ENCODE measurements at regions not wholly inside any gene's neighbourhood (a gene's known extent, or its start where the extent isn't known, plus 50 kb on each side); places are given as distances from the start of the nearest gene placed in this dataset.
"Not testable (repeated sequence)": the region's sequence is repeated elsewhere in the genome, so short reads cannot be mapped to it uniquely, and the experiment has no call there.

DNA sequence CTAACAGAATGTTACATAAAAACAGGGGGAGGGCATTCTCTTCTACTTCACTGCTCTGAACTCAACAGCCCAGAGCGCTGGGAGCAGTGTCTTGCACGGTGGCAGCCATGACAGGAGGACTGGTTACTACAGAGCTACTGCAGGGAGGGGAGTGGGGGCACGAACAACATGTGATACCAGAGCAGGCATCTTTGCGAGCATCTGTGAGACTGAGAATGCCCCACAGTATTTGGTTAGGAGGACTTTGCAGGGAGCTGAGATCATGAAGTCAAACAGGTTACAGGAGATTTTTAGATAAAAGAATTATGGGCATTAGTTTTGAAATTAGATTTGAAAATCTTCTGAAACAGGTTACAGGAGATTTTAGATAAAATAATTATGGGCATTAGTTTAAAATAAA, 58.8 kb upstream of the GOLGA8B start:
- TF ChIP-seq, protein P1, sequence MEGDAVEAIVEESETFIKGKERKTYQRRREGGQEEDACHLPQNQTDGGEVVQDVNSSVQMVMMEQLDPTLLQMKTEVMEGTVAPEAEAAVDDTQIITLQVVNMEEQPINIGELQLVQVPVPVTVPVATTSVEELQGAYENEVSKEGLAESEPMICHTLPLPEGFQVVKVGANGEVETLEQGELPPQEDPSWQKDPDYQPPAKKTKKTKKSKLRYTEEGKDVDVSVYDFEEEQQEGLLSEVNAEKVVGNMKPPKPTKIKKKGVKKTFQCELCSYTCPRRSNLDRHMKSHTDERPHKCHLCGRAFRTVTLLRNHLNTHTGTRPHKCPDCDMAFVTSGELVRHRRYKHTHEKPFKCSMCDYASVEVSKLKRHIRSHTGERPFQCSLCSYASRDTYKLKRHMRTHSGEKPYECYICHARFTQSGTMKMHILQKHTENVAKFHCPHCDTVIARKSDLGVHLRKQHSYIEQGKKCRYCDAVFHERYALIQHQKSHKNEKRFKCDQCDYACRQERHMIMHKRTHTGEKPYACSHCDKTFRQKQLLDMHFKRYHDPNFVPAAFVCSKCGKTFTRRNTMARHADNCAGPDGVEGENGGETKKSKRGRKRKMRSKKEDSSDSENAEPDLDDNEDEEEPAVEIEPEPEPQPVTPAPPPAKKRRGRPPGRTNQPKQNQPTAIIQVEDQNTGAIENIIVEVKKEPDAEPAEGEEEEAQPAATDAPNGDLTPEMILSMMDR (IDR thresholded peaks at IDR 0.05): no peak
- no peak for TF ChIP-seq POLR2A (IDR thresholded peaks at IDR 0.05)
- intact Hi-C loops (cut with DNase I; ENCODE audit: low total_unique reads): no loop called here
- no peak overlapping the region for H3K4me3 ChIP-seq (ENCODE audit: low read depth, poor library complexity, severe bottlenecking)
- no peak for DNase-seq (ENCODE audit: low spot score in 2 of 2)
- WGBS, 2 donors: 60 to 61% methylated on average over 4 of the region's 4 CpGs

DNA sequence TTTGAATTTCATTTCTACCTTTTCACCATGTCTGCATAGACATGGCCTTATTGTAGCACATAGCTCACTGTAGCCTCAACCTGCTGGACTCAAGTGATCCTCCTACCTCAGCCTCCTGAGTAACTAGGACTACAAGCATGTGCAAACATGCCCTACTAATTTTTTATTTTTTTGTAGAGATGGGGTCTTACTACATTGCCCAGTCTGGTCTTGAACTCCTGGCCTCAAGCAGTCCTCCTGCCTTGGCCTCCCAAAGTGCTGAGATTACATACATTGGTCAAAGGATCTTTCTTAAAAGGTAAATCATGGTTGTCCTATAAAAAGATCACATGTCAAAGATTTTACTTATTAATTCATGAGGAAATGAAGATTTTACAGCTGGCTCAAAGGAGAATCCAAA, 57.2 kb upstream of the GOLGA8B start:
- no peak overlapping the region for H3K4me3 ChIP-seq (ENCODE audit: low read depth, poor library complexity, severe bottlenecking)
- intact Hi-C loops (cut with DNase I; ENCODE audit: low total_unique reads): no loop called here
- no peak for DNase-seq (ENCODE audit: low spot score in 2 of 2)
- TF ChIP-seq, protein P1 (IDR thresholded peaks at IDR 0.05): no peak
- no peak for TF ChIP-seq POLR2A (IDR thresholded peaks at IDR 0.05)

DNA sequence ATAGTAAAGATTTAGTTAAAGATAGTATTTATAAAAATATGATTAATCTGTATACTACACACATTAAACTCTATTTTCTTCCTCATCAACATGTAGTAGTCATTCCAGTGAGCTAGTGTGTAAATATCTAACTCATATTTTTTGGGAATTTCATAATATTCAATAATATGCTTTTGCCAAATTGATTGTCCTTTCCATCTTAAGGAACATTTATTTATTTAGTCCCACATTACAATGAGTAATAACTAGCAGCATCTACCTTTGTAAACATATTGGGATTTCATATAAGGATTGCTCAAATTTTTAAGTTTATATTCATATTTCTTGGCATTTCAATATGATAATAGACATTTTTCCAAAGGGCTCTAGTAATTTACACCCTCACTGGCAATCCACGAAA, 53.9 kb upstream of the GOLGA8B start:
- no peak for DNase-seq (ENCODE audit: low spot score in 2 of 2)
- whole genome bisulfite sequencing, 2 donors: 82 to 89% methylated on average over 1 of the region's 1 CpG
- no peak overlapping the region for H3K4me3 ChIP-seq (ENCODE audit: low read depth, poor library complexity, severe bottlenecking)
- TF ChIP-seq, protein P1 (IDR thresholded peaks at IDR 0.05): no peak
- TF ChIP-seq POLR2A (IDR thresholded peaks at IDR 0.05): no peak
- intact Hi-C loops (cut with DNase I; ENCODE audit: low total_unique reads): no loop called here

DNA sequence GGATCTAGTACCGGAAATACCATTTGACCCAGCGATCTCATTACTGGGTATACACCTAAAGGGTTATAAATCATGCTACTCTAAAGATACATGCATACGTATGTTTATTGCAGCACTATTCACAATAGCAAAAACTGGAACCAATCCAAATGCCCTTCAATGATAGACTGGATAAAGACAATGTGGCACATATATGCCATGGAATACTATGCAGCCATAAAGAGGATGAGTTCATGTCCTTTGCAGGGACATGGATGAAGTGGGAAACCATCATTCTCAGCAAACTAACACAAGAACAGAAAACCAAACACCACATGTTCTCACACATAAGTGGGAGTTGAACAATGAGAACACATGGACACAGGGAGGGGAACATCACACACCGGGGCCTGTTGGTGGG, 50.2 kb upstream of the GOLGA8B start:
- H3K4me3 ChIP-seq (ENCODE audit: low read depth, poor library complexity, severe bottlenecking); DNase-seq (ENCODE audit: low spot score in 2 of 2): not testable (repeated sequence)
- WGBS, 2 donors: 85 to 91% methylated on average over 4 of the region's 4 CpGs
- intact Hi-C loops (cut with DNase I; ENCODE audit: low total_unique reads): loop anchor here (5.0 kb wide), 1 partner anchor 489 kb away; no protein-coding TSS in a partner anchor

All from lower leg skin (tissue), 4 donors.